ENCODE measurements at regions not wholly inside any gene's neighbourhood (a gene's known extent, or its start where the extent isn't known, plus 50 kb on each side); places are given as distances from the start of the nearest gene placed in this dataset.

- Histone ChIP-seq H3K27me3 (ENCODE audit: low read depth, low read length) (0 out of 2 replicates have a peak, but pooled peaks cover 2% of the 10 kb centered on the region), H4K20me1 (ENCODE audit: insufficient read depth, low read length) (no peaks in the 10 kb centered on the region), H3K4me3 (ENCODE audit: low read length) (no peak overlapping the region), H3K79me2 (ENCODE audit: low read length) (no peaks in the 10 kb centered on the region), H3K4me1 (ENCODE audit: low read length) (no peaks in the 10 kb centered on the region), H3K36me3 (replicated peaks; ENCODE audit: low read depth, low read length) (no peaks in the 10 kb centered on the region), H2AFZ (ENCODE audit: low read depth, low read length) (no peak overlapping the region), H3K27ac (ENCODE audit: low read length) (no peak overlapping the region), H3K9me3 (ENCODE audit: insufficient read depth, low read length) (no peaks in the 10 kb centered on the region), H3K4me2 (ENCODE audit: low read length) (no peak overlapping the region), H3K9ac (ENCODE audit: low read length) (no peak overlapping the region)
- TF ChIP-seq EZH2phosphoT487 (IDR thresholded peaks at IDR 0.05; ENCODE audit: low read depth) (no peak), CTCF (IDR thresholded peaks at IDR 0.05; ENCODE audit: low read depth, low read length) (no peak)
These were observed 232.8 kb downstream of the SEC14L1 start for GRCh38 chr17:77373299-77374169.

GRCh38 chr17:77374170-77374936 is 233.6 kb downstream of the SEC14L1 start:
- no peak overlapping the region for H3K4me2 ChIP-seq (ENCODE audit: low read length)
- H3K27ac ChIP-seq (ENCODE audit: low read length) = no peak overlapping the region
- no peak overlapping the region for H3K4me3 ChIP-seq (ENCODE audit: low read length)

GRCh38 chr17:77375108-77375916 is 234.5 kb downstream of the SEC14L1 start:
- no peaks in the 10 kb centered on the region for H3K9me3 ChIP-seq (ENCODE audit: insufficient read depth, low read length)
- H3K4me2 ChIP-seq (ENCODE audit: low read length) = no peak overlapping the region
- H3K27ac ChIP-seq (ENCODE audit: low read length) = no peak overlapping the region
- no peaks in the 10 kb centered on the region for H4K20me1 ChIP-seq (ENCODE audit: insufficient read depth, low read length)
- H3K4me1 ChIP-seq (ENCODE audit: low read length) = no peaks in the 10 kb centered on the region
- TF ChIP-seq CTCF (IDR thresholded peaks at IDR 0.05; ENCODE audit: low read depth, low read length) = no peak
- no peak for TF ChIP-seq EZH2phosphoT487 (IDR thresholded peaks at IDR 0.05; ENCODE audit: low read depth)
- H3K79me2 ChIP-seq (ENCODE audit: low read length) = no peaks in the 10 kb centered on the region
- H3K4me3 ChIP-seq (ENCODE audit: low read length) = no peak overlapping the region
- H3K9ac ChIP-seq (ENCODE audit: low read length) = no peak overlapping the region
- no peaks in the 10 kb centered on the region for H3K36me3 ChIP-seq (replicated peaks; ENCODE audit: low read depth, low read length)
- 0 out of 2 replicates have a peak, but pooled peaks cover 2% of the 10 kb centered on the region for H3K27me3 ChIP-seq (ENCODE audit: low read depth, low read length)
- H2AFZ ChIP-seq (ENCODE audit: low read depth, low read length) = no peak overlapping the region

More at GRCh38 chr17:77374170-77374936, 233.6 kb downstream of the SEC14L1 start:
- Histone ChIP-seq H3K9ac (ENCODE audit: low read length) (no peak overlapping the region), H3K4me1 (ENCODE audit: low read length) (no peaks in the 10 kb centered on the region), H3K27me3 (ENCODE audit: low read depth, low read length) (0 out of 2 replicates have a peak, but pooled peaks cover 2% of the 10 kb centered on the region), H3K9me3 (ENCODE audit: insufficient read depth, low read length) (no peaks in the 10 kb centered on the region), H3K79me2 (ENCODE audit: low read length) (no peaks in the 10 kb centered on the region), H2AFZ (ENCODE audit: low read depth, low read length) (no peak overlapping the region), H4K20me1 (ENCODE audit: insufficient read depth, low read length) (no peaks in the 10 kb centered on the region), H3K36me3 (replicated peaks; ENCODE audit: low read depth, low read length) (no peaks in the 10 kb centered on the region)
- no peak for TF ChIP-seq CTCF (IDR thresholded peaks at IDR 0.05; ENCODE audit: low read depth, low read length)
- TF ChIP-seq EZH2phosphoT487 (IDR thresholded peaks at IDR 0.05; ENCODE audit: low read depth) = no peak

Data from OCI-LY3 (cell line).